Subcutaneous abdominal adipose tissue (tissue), 5 donors: ENCODE measurements at regions not wholly inside any gene's neighbourhood (a gene's known extent, or its start where the extent isn't known, plus 50 kb on each side); places are given as distances from the start of the nearest gene placed in this dataset.
"Not testable (repeated sequence)": the region's sequence is repeated elsewhere in the genome, so short reads cannot be mapped to it uniquely, and the experiment has no call there.

ENCODE experiments used
- H3K27ac ChIP-seq: one replicate; pipeline ENCODE4 v1.7.0; 2013; ENCODE audit warnings: low read depth, mild to moderate bottlenecking, inconsistent platforms, low read length, moderate library complexity
- H3K27me3 ChIP-seq, 5 donors: one replicate each; pipeline ENCODE4 v1.7.0; 2013; ENCODE audit warnings: low read length in 5 of 5, inconsistent platforms in 1 of 5; ENCODE audit not compliant: control insufficient read depth in 5 of 5, insufficient read depth in 4 of 5
- H3K36me3 ChIP-seq, 5 donors: one replicate each; pipeline ENCODE4 v1.7.0; 2013; ENCODE audit warnings: low read length in 5 of 5; ENCODE audit not compliant: control insufficient read depth in 5 of 5, insufficient read depth in 5 of 5
- H3K4me1 ChIP-seq, 5 donors: one replicate each; pipeline ENCODE4 v1.7.0; 2013; ENCODE audit warnings: low read length in 5 of 5, mild to moderate bottlenecking in 3 of 5, moderate library complexity in 1 of 5; ENCODE audit not compliant: control insufficient read depth in 5 of 5, insufficient read depth in 5 of 5
- H3K4me3 ChIP-seq, 5 donors: one replicate each; pipeline ENCODE4 v1.7.0; 2013; ENCODE audit warnings: low read length in 5 of 5, low read depth in 1 of 5
- H3K9ac ChIP-seq, 5 donors: one replicate each; pipeline ENCODE4 v1.7.0; 2013; ENCODE audit warnings: low read length in 5 of 5, mild to moderate bottlenecking in 4 of 5, moderate library complexity in 3 of 5
- H3K9me3 ChIP-seq, 5 donors: one replicate each; pipeline ENCODE4 v1.7.0; 2013; ENCODE audit warnings: low read length in 5 of 5; ENCODE audit not compliant: control insufficient read depth in 5 of 5
- donor health status: healthy.
- donor health status: healthy.
- donor health status: healthy.
- donor health status: healthy.
- donor health status: healthy.

DNA sequence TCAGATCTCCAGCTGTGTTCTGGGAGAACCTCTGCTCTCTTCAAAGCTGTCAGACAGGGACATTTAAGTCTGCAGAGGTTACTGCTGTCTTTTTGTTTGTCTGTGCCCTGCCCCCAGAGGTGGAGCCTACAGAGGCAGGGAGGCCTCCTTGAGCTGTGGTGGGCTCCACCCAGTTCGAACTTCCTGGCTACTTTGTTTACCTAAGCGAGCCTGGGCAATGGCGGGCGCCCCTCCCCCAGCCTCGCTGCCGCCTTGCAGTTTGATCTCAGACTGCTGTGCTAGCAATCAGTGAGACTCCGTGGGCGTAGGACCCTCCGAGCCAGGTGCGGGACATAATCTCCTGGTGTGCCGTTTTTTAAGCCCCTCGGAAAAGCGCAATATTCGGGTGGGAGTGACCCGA is 171.2 kb downstream of the RBMX2 start:
- H3K36me3 ChIP-seq, H3K27me3 ChIP-seq, H3K9ac ChIP-seq, H3K27ac ChIP-seq, H3K4me1 ChIP-seq, H3K4me3 ChIP-seq, H3K9me3 ChIP-seq: not testable (repeated sequence)
